ENCODE measurements at regions not wholly inside any gene's neighbourhood (a gene's known extent, or its start where the extent isn't known, plus 50 kb on each side); places are given as distances from the start of the nearest gene placed in this dataset.

GRCh38 chr11:128407962-128408361 is 179.4 kb downstream of the ETS1 start:
- no peaks in the 10 kb centered on the region for H3K36me3 ChIP-seq
- DNase-seq (ENCODE audit: extremely low spot score): no peak

GRCh38 chr11:128405714-128406662 is 181.4 kb downstream of the ETS1 start:
- H3K27ac ChIP-seq (replicated peaks in 1 of 4): peak overlapping the region in 2 of 4 donors; percentile 5 to 19
- peak; percentile 81 for DNase-seq (ENCODE audit: extremely low spot score)
- TF ChIP-seq POLR2A (IDR thresholded peaks at IDR 0.05; ENCODE audit: low read depth) (no peak), CTCF (IDR thresholded peaks at IDR 0.05) (no peak), POLR2AphosphoS5 (IDR thresholded peaks at IDR 0.05) (no peak), EP300 (IDR thresholded peaks at IDR 0.05) (no peak)
- intact Hi-C loops (cut with DNase I): no loop called here
- H3K27me3 ChIP-seq: no peaks in the 10 kb centered on the region
- H3K36me3 ChIP-seq: no peaks in the 10 kb centered on the region
- peaks cover 19 to 39% (median 24%) of the 10 kb centered on the region in 4 donors for H3K4me1 ChIP-seq
- H3K9me3 ChIP-seq: no peaks in the 10 kb centered on the region
- H3K4me3 ChIP-seq: peak overlapping the region in 1 of 4 donors; percentile 11
- 41% methylated on average over 8 of the region's 8 CpGs for WGBS

More at GRCh38 chr11:128407962-128408361, 179.4 kb downstream of the ETS1 start:
- Histone ChIP-seq H3K4me3 (no peak overlapping the region), H3K9me3 (no peaks in the 10 kb centered on the region), H3K4me1 (peaks cover 15 to 32% (median 22%) of the 10 kb centered on the region in 4 donors), H3K27me3 (no peaks in the 10 kb centered on the region), H3K27ac (replicated peaks in 1 of 4) (no peak overlapping the region)
- TF ChIP-seq POLR2AphosphoS5 (IDR thresholded peaks at IDR 0.05) (no peak), POLR2A (IDR thresholded peaks at IDR 0.05; ENCODE audit: low read depth) (no peak)
- intact Hi-C loops (cut with DNase I): no loop called here
- WGBS: 67% methylated on average over 1 of the region's 1 CpG

- Histone ChIP-seq H3K9me3 (no peaks in the 10 kb centered on the region), H3K27ac (replicated peaks in 1 of 4) (no peak overlapping the region), H3K27me3 (no peaks in the 10 kb centered on the region), H3K4me1 (peaks cover 20 to 47% (median 32%) of the 10 kb centered on the region in 4 donors), H3K36me3 (no peaks in the 10 kb centered on the region), H3K4me3 (no peak overlapping the region)
- 90% methylated on average over 1 of the region's 1 CpG for WGBS
- TF ChIP-seq POLR2A (IDR thresholded peaks at IDR 0.05; ENCODE audit: low read depth) (no peak), POLR2AphosphoS5 (IDR thresholded peaks at IDR 0.05) (no peak), CTCF (IDR thresholded peaks at IDR 0.05) (no peak), EP300 (IDR thresholded peaks at IDR 0.05) (no peak)
- peak; percentile 24 for DNase-seq (ENCODE audit: extremely low spot score)
- intact Hi-C loops (cut with DNase I): no loop called here
Observed at GRCh38 chr11:128405112-128405511, 182.2 kb downstream of the ETS1 start.

- no peak for DNase-seq (ENCODE audit: extremely low spot score)
- H3K4me1 ChIP-seq: peaks cover 20 to 49% (median 33%) of the 10 kb centered on the region in 4 donors
- H3K27ac ChIP-seq (replicated peaks in 1 of 4): no peak overlapping the region
- TF ChIP-seq CTCF (IDR thresholded peaks at IDR 0.05): no peak
- no peak for TF ChIP-seq EP300 (IDR thresholded peaks at IDR 0.05)
- TF ChIP-seq POLR2A (IDR thresholded peaks at IDR 0.05; ENCODE audit: low read depth): no peak
- TF ChIP-seq POLR2AphosphoS5 (IDR thresholded peaks at IDR 0.05): no peak
- no peaks in the 10 kb centered on the region for H3K36me3 ChIP-seq
- WGBS: 75% methylated on average over 1 of the region's 1 CpG
- H3K9me3 ChIP-seq: no peaks in the 10 kb centered on the region
- H3K27me3 ChIP-seq: no peaks in the 10 kb centered on the region
- intact Hi-C loops (cut with DNase I): no loop called here
- H3K4me3 ChIP-seq: no peak overlapping the region
Observed at GRCh38 chr11:128404437-128404836, 182.9 kb downstream of the ETS1 start.

GRCh38 chr11:128400382-128401203 is 186.8 kb downstream of the ETS1 start:
- no peak for TF ChIP-seq POLR2A (IDR thresholded peaks at IDR 0.05; ENCODE audit: low read depth)
- peak in 1 of 2 donors; percentile 52 for TF ChIP-seq POLR2AphosphoS5 (IDR thresholded peaks at IDR 0.05)
- H3K4me1 ChIP-seq: peaks cover 2 to 28% (median 21%) of the 10 kb centered on the region in 4 donors
- 57% methylated on average over 8 of the region's 8 CpGs for WGBS
- no peak overlapping the region for H3K27ac ChIP-seq (replicated peaks in 1 of 4)
- no peak overlapping the region for H3K4me3 ChIP-seq
- intact Hi-C loops (cut with DNase I): no loop called here
- DNase-seq (ENCODE audit: extremely low spot score): no peak
- H3K9me3 ChIP-seq: no peaks in the 10 kb centered on the region
- no peaks in the 10 kb centered on the region for H3K36me3 ChIP-seq
- H3K27me3 ChIP-seq: no peaks in the 10 kb centered on the region
